Ishikawa (cell line): ENCODE measurements at regions not wholly inside any gene's neighbourhood (a gene's known extent, or its start where the extent isn't known, plus 50 kb on each side); places are given as distances from the start of the nearest gene placed in this dataset.

Source experiments
- NFIC ChIP-seq: IDR thresholded peaks from 2 replicates; pipeline ENCODE4 v1.6.1; 2012
- YY1 ChIP-seq: IDR thresholded peaks from 2 replicates; pipeline ENCODE4 v1.6.1; 2012; ENCODE audit warnings: low read depth

DNA sequence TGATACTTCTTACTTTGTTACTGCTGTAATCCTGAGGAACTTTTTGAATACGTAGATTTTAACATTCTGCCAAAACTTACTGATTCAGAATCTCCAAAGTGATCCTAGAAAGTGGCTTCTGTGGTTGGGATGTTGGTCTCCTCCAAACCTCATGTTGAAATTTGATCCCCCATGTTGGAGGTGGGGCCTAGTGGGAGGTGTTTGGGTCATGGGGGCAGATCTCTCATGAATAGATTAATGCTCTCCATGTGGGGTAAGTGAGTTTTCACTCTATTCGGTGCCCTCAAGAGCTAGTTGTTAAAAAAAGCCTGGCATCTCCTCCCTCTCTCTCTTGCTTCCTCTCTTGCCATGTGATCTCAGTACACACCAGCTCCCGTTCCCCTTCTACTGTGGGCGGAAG is 329.9 kb downstream of the HRH4 start:
- TF ChIP-seq NFIC = no peak
- TF ChIP-seq YY1 = no peak
